ENCODE measurements at regions not wholly inside any gene's neighbourhood (a gene's known extent, or its start where the extent isn't known, plus 50 kb on each side); places are given as distances from the start of the nearest gene placed in this dataset.

DNA sequence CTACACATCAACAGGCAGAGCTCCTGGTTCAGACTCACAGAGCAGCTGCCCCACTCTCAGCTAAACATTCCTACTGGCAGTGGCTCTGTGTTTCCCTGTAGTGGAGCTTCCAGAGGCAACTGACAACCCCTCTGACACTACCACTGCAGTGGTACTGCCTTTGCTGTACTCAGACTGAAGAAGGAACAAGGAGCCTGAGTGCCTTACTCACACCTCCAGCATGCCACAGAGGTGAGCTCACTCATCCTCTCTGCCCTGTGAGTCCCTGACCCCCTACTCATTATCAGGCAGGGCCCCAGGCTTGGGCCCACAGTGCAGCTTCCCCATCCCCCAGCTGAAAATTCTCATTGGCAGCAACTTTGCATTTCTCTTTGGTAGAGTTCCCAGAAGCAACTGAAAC lies 240.5 kb upstream of the POF1B start:
- CTCF ChIA-PET = interaction anchor here (1.3 to 1.4 kb wide), 2 partner anchors 8 to 10 kb away, joined by 4 to 5 read pairs; no protein-coding TSS in a partner anchor
- Histone ChIP-seq H3K79me2 (ENCODE audit: insufficient read depth) (no peaks in the 10 kb centered on the region), H3K9me3 (no peaks in the 10 kb centered on the region), H3K27me3 (ENCODE audit: insufficient read depth) (no peaks in the 10 kb centered on the region), H2AFZ (ENCODE audit: low read depth) (no peak overlapping the region), H4K20me1 (ENCODE audit: insufficient read depth) (no peaks in the 10 kb centered on the region), H3K27ac (ENCODE audit: low read depth in 2 of 2, low read length in 1 of 2) (no peak overlapping the region), H3K4me2 (no peak overlapping the region), H3F3A (replicated peaks; ENCODE audit: insufficient read depth) (no peaks in the 10 kb centered on the region), H3K9ac (no peak overlapping the region), H3K9me2 (no peaks in the 10 kb centered on the region), H3K4me1 (ENCODE audit: control insufficient read depth in 1 of 2, insufficient read depth in 2 of 2, low read depth in 1 of 2, low read length in 1 of 2) (no peaks in the 10 kb centered on the region), H3K4me3 (ENCODE audit: low read depth in 2 of 2, low read length in 1 of 2) (no peak overlapping the region), H3K36me3 (replicated peaks in 1 of 2; ENCODE audit: control insufficient read depth in 1 of 2, insufficient read depth in 2 of 2, low read length in 1 of 2) (no peaks in the 10 kb centered on the region)
- DNase-seq = no peak
- TF ChIP-seq, protein P1, sequence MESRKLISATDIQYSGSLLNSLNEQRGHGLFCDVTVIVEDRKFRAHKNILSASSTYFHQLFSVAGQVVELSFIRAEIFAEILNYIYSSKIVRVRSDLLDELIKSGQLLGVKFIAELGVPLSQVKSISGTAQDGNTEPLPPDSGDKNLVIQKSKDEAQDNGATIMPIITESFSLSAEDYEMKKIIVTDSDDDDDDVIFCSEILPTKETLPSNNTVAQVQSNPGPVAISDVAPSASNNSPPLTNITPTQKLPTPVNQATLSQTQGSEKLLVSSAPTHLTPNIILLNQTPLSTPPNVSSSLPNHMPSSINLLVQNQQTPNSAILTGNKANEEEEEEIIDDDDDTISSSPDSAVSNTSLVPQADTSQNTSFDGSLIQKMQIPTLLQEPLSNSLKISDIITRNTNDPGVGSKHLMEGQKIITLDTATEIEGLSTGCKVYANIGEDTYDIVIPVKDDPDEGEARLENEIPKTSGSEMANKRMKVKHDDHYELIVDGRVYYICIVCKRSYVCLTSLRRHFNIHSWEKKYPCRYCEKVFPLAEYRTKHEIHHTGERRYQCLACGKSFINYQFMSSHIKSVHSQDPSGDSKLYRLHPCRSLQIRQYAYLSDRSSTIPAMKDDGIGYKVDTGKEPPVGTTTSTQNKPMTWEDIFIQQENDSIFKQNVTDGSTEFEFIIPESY (IDR thresholded peaks at IDR 0.05; ENCODE audit: borderline replicate concordance, low read depth) = no peak
- TF ChIP-seq FOSL2 (IDR thresholded peaks at IDR 0.05; ENCODE audit: borderline replicate concordance, low read depth) = no peak
- POLR2A ChIA-PET = no interaction called here

DNA sequence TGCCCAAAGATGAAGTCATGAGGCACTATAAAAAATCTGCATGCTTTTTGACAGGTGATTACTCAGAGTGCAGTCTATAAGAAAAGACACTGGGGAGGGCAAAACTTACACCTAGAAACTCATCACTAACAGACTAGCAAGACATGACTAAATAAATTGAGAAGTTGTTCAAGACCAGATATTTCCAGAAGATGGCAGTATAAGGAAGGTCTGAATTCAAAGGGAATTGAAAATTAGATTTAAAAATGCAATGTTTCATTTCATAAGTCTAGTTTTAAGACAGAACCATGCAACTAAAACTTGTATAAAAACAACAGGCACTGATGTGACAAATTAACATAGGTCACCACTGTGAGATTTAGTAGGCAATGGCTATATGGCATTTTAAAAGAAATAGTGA lies 232.5 kb upstream of the POF1B start:
- no peak overlapping the region for H3K4me2 ChIP-seq
- H3K79me2 ChIP-seq (ENCODE audit: insufficient read depth) = no peaks in the 10 kb centered on the region
- no peak overlapping the region for H3K9ac ChIP-seq
- POLR2A ChIA-PET = no interaction called here
- TF ChIP-seq, protein P2, sequence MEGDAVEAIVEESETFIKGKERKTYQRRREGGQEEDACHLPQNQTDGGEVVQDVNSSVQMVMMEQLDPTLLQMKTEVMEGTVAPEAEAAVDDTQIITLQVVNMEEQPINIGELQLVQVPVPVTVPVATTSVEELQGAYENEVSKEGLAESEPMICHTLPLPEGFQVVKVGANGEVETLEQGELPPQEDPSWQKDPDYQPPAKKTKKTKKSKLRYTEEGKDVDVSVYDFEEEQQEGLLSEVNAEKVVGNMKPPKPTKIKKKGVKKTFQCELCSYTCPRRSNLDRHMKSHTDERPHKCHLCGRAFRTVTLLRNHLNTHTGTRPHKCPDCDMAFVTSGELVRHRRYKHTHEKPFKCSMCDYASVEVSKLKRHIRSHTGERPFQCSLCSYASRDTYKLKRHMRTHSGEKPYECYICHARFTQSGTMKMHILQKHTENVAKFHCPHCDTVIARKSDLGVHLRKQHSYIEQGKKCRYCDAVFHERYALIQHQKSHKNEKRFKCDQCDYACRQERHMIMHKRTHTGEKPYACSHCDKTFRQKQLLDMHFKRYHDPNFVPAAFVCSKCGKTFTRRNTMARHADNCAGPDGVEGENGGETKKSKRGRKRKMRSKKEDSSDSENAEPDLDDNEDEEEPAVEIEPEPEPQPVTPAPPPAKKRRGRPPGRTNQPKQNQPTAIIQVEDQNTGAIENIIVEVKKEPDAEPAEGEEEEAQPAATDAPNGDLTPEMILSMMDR (IDR thresholded peaks at IDR 0.05) = peak; percentile 66
- TF ChIP-seq GABPA (IDR thresholded peaks at IDR 0.05; ENCODE audit: low read depth) (no peak), RAD21 (IDR thresholded peaks at IDR 0.05; ENCODE audit: low read length) (peak; percentile 52)
- H4K20me1 ChIP-seq (ENCODE audit: insufficient read depth) = no peaks in the 10 kb centered on the region
- no peak overlapping the region for H2AFZ ChIP-seq (ENCODE audit: low read depth)
- no peaks in the 10 kb centered on the region for H3K4me1 ChIP-seq (ENCODE audit: control insufficient read depth in 1 of 2, insufficient read depth in 2 of 2, low read depth in 1 of 2, low read length in 1 of 2)
- no peaks in the 10 kb centered on the region for H3K36me3 ChIP-seq (replicated peaks in 1 of 2; ENCODE audit: control insufficient read depth in 1 of 2, insufficient read depth in 2 of 2, low read length in 1 of 2)
- CTCF ChIA-PET = no interaction called here
- H3F3A ChIP-seq (replicated peaks; ENCODE audit: insufficient read depth) = no peaks in the 10 kb centered on the region
- H3K27ac ChIP-seq (ENCODE audit: low read depth in 2 of 2, low read length in 1 of 2) = no peak overlapping the region
- no peak overlapping the region for H3K4me3 ChIP-seq (ENCODE audit: low read depth in 2 of 2, low read length in 1 of 2)
- H3K27me3 ChIP-seq (ENCODE audit: insufficient read depth) = no peaks in the 10 kb centered on the region
- no peaks in the 10 kb centered on the region for H3K9me3 ChIP-seq
- peak; percentile 2 for DNase-seq
- H3K9me2 ChIP-seq = no peaks in the 10 kb centered on the region

DNA sequence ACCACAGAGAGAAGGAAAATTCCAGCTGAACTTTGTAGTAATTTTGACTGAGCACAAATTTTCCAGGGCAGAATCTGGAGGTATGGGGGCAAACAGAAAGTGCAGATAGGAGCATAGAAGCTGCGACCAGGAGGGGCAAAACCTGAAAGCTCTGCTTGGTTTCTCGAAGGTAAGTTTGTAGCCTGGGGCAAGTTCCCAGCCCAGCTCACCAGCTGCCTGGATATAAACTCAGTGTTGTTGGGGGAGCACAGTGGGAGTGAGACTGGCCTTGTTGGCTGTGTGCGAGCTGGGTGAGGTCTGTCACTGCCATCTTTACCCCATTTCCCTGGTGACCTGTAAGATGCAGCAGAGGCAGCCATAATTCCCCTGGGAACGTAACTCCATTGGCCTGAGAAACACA lies 213.5 kb upstream of the POF1B start:
- Histone ChIP-seq H2AFZ (ENCODE audit: low read depth) (no peak overlapping the region), H3K36me3 (replicated peaks in 1 of 2; ENCODE audit: control insufficient read depth in 1 of 2, insufficient read depth in 2 of 2, low read length in 1 of 2) (no peaks in the 10 kb centered on the region), H3K9me3 (no peaks in the 10 kb centered on the region), H4K20me1 (ENCODE audit: insufficient read depth) (no peaks in the 10 kb centered on the region), H3K4me1 (ENCODE audit: control insufficient read depth in 1 of 2, insufficient read depth in 2 of 2, low read depth in 1 of 2, low read length in 1 of 2) (no peaks in the 10 kb centered on the region), H3K9ac (no peak overlapping the region), H3K79me2 (ENCODE audit: insufficient read depth) (no peaks in the 10 kb centered on the region), H3K27me3 (ENCODE audit: insufficient read depth) (no peaks in the 10 kb centered on the region), H3F3A (replicated peaks; ENCODE audit: insufficient read depth) (no peaks in the 10 kb centered on the region), H3K4me3 (ENCODE audit: low read depth in 2 of 2, low read length in 1 of 2) (no peak overlapping the region), H3K9me2 (no peaks in the 10 kb centered on the region), H3K4me2 (no peak overlapping the region), H3K27ac (ENCODE audit: low read depth in 2 of 2, low read length in 1 of 2) (no peak overlapping the region)
- TF ChIP-seq MXI1 (IDR thresholded peaks at IDR 0.05; ENCODE audit: low read depth, low read length) (no peak), TEAD4 (IDR thresholded peaks at IDR 0.05; ENCODE audit: borderline replicate concordance, insufficient read depth) (no peak), RFX5 (IDR thresholded peaks at IDR 0.05; ENCODE audit: low read length) (no peak), TCF12 (IDR thresholded peaks at IDR 0.05) (no peak), FOSL2 (IDR thresholded peaks at IDR 0.05; ENCODE audit: borderline replicate concordance, low read depth) (no peak), ELF1 (IDR thresholded peaks at IDR 0.05) (no peak)
- TF ChIP-seq, protein P3, sequence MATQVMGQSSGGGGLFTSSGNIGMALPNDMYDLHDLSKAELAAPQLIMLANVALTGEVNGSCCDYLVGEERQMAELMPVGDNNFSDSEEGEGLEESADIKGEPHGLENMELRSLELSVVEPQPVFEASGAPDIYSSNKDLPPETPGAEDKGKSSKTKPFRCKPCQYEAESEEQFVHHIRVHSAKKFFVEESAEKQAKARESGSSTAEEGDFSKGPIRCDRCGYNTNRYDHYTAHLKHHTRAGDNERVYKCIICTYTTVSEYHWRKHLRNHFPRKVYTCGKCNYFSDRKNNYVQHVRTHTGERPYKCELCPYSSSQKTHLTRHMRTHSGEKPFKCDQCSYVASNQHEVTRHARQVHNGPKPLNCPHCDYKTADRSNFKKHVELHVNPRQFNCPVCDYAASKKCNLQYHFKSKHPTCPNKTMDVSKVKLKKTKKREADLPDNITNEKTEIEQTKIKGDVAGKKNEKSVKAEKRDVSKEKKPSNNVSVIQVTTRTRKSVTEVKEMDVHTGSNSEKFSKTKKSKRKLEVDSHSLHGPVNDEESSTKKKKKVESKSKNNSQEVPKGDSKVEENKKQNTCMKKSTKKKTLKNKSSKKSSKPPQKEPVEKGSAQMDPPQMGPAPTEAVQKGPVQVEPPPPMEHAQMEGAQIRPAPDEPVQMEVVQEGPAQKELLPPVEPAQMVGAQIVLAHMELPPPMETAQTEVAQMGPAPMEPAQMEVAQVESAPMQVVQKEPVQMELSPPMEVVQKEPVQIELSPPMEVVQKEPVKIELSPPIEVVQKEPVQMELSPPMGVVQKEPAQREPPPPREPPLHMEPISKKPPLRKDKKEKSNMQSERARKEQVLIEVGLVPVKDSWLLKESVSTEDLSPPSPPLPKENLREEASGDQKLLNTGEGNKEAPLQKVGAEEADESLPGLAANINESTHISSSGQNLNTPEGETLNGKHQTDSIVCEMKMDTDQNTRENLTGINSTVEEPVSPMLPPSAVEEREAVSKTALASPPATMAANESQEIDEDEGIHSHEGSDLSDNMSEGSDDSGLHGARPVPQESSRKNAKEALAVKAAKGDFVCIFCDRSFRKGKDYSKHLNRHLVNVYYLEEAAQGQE (IDR thresholded peaks at IDR 0.05; ENCODE audit: low read depth, low read length) = no peak
- TF ChIP-seq, protein P4, sequence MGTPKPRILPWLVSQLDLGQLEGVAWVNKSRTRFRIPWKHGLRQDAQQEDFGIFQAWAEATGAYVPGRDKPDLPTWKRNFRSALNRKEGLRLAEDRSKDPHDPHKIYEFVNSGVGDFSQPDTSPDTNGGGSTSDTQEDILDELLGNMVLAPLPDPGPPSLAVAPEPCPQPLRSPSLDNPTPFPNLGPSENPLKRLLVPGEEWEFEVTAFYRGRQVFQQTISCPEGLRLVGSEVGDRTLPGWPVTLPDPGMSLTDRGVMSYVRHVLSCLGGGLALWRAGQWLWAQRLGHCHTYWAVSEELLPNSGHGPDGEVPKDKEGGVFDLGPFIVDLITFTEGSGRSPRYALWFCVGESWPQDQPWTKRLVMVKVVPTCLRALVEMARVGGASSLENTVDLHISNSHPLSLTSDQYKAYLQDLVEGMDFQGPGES (IDR thresholded peaks at IDR 0.05; ENCODE audit: low read depth, low read length) = no peak
- TF ChIP-seq, protein P5, sequence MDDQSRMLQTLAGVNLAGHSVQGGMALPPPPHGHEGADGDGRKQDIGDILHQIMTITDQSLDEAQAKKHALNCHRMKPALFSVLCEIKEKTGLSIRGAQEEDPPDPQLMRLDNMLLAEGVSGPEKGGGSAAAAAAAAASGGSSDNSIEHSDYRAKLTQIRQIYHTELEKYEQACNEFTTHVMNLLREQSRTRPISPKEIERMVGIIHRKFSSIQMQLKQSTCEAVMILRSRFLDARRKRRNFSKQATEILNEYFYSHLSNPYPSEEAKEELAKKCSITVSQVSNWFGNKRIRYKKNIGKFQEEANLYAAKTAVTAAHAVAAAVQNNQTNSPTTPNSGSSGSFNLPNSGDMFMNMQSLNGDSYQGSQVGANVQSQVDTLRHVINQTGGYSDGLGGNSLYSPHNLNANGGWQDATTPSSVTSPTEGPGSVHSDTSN (IDR thresholded peaks at IDR 0.05) = no peak
- WGBS (ENCODE audit: low lambda C conversion rate) = 5% methylated on average over 4 of the region's 4 CpGs
- ChIA-PET CTCF (no interaction called here), POLR2A (no interaction called here)
- no peak for DNase-seq
